GM23338 (cell line): ENCODE measurements at regions not wholly inside any gene's neighbourhood (a gene's known extent, or its start where the extent isn't known, plus 50 kb on each side); places are given as distances from the start of the nearest gene placed in this dataset.
"Not testable (repeated sequence)": the region's sequence is repeated elsewhere in the genome, so short reads cannot be mapped to it uniquely, and the experiment has no call there.

Experiments used
- CTCF ChIP-seq, 2 experiments: fragments of 200-600 bp in 1 of 2; sonication (generic) in 1 of 2; conservative IDR thresholded peaks; 2 replicates each; pipeline versions ENCODE4 v1.5.1 to v1.6.1; 2016 to 2017; ENCODE audit warnings: antibody characterized with exemption in 2 of 2, low read depth in 2 of 2, mild to moderate bottlenecking in 2 of 2, moderate library complexity in 1 of 2
- EZH2 ChIP-seq: fragments of 200-600 bp; sonication (generic); IDR thresholded peaks from one replicate; pipeline ENCODE4 v1.8.0; 2017; ENCODE audit warnings: antibody characterized with exemption, mild to moderate bottlenecking, low read depth; ENCODE audit not compliant: unreplicated experiment
- POLR2AphosphoS5 ChIP-seq: IDR thresholded peaks from 2 replicates; pipeline ENCODE4 v1.6.1; 2016; ENCODE audit warnings: antibody characterized with exemption, low read depth

- not testable (repeated sequence) for TF ChIP-seq EZH2; POLR2AphosphoS5; CTCF (conservative IDR thresholded peaks at IDR 0.05; ENCODE audit: low read depth in 2 of 2)
These were observed 281.5 kb downstream of the RPS4Y2 start for GRCh38 chrY:21037398-21037797.
